HCEC 1CT (cell line): ENCODE measurements at regions not wholly inside any gene's neighbourhood (a gene's known extent, or its start where the extent isn't known, plus 50 kb on each side); places are given as distances from the start of the nearest gene placed in this dataset.

Experiments
- DNase-seq: peaks from one replicate; pipeline ENCODE4 v3.0.0-alpha.2; 2017

GRCh38 chr5:29905626-29906353 lies 1287.7 kb upstream of the CDH6 start:
- no peak for DNase-seq

- DNase-seq = no peak
Measured at GRCh38 chr5:29902859-29903258, 1290.6 kb upstream of the CDH6 start.

DNA sequence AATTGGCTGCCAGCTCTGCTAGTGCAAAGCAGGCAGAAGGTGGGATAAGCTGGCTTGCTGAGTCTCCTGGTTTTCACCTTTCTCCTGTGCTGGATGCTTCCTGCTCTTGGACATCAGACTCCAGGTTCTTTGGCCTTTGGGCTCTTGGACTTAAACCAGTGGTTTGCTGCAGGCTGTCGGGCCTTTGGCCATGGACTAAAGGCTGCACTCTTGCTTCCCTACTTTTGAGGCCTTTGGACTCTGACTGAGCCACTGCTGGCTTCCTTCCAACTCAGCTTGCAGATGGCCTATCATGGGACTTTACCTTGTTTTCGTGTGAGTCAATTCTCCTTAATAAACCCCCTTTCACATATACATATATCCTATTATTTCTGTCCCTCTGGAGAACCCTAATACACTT lies 1293.9 kb upstream of the CDH6 start:
- no peak for DNase-seq

DNA sequence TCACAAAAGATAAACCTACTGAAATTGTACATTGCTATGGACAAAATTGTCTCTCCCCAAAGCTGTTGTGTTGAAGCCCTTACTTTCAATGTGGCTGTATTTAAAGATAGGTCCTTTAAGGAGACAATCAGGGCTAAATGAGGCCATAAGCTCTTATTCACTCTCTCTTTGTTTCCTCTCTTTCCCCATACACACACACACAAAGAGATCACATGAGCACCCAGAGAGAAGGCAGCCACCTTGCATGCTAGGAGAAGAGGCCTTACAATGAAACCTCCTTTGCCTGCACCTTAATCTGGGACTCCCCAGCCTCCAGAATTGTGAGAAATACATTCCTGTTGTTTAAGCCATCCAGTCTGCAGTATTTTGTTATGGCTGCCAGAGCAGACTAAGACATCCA lies 1295.6 kb upstream of the CDH6 start:
- DNase-seq = no peak

GRCh38 chr5:29896646-29897045 lies 1296.8 kb upstream of the CDH6 start:
- no peak for DNase-seq

GRCh38 chr5:29894668-29895067 lies 1298.8 kb upstream of the CDH6 start:
- DNase-seq = no peak

- DNase-seq = no peak
Measured at GRCh38 chr5:29889051-29889450, 1304.4 kb upstream of the CDH6 start.

- no peak for DNase-seq
Measured at GRCh38 chr5:29885595-29885994, 1307.9 kb upstream of the CDH6 start.

GRCh38 chr5:29882036-29882435 lies 1311.5 kb upstream of the CDH6 start:
- DNase-seq = no peak

DNA sequence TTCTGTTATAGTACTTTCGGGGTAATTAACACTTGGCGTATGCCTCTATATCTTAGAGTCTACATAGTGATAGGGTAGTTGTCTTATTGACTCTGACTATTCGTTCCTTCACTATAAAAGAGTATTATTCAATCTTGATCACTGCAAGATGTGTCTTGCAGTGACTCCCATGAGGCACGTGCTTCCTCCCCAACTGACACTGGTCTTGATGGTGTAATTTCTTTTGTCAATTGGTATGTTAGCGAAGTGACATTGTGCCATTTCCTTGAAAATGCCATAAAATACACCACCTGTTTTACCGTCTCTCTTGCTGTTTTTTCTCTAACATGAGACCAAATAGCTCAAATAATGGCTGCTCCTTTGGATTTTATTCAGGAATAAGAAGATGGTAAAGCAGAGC lies 1314.1 kb upstream of the CDH6 start:
- DNase-seq = no peak

DNA sequence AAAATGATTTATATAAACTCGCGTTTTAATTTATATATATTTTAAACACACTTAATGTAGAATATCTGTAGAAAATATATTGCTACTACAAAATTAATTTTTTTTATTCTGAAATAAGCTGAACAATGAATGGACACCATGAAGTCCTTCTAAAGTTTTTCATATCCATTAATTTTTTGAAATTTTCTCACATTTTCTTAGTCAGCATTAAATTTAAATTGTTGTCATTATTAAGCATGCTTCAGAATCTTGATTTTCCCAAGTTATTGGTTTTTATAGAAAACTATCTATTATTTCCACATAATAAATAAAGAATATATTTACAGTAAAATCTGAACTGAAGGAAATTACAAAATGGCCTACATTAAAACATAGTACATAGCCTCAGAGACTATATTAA lies 1314.9 kb upstream of the CDH6 start:
- no peak for DNase-seq

GRCh38 chr5:29867155-29867554 lies 1326.3 kb upstream of the CDH6 start:
- no peak for DNase-seq

DNA sequence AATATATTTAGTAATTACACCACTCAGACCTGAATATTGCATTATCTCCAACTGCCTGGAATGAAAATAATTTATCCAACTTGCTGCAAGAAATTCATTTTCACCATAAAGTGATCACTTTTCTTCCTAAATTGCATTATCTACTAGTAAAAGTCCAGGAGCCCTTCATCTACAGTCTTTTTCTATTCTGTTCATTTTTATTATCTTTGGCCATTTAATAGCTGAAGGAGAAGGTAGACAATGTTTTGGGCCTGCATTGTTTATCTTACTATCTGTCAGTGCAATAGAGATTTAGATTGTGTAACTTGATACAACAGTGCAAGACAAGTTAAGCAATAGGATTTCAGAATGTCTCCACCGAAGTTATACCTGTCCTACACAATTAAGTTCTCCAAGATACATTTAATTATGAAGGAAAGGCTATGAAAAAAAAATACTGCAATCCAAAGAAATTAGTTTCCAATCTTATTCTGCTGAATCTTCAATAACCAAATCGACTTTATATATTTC lies 1339.7 kb upstream of the CDH6 start:
- DNase-seq = no peak

DNA sequence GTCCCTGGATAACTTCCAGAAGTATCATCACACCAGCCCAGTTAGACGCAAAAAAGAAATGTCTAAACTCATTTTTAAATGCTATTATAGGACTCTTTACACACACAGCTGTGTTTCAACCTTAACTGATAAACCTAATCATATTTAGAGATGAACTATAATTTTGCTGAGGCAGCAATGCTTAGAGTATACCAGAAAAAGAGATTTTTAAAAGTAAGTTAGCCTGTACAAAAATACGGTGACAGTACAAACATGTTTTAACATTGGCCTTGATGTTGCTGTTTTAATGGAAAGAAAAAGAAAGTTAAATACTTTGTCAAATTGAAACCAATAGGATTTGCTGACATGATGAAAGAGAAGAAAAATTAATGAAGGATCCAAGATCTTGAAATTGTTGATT lies 1341.2 kb upstream of the CDH6 start:
- no peak for DNase-seq

- DNase-seq = no peak
Measured at GRCh38 chr5:29845206-29845605, 1348.3 kb upstream of the CDH6 start.

DNA sequence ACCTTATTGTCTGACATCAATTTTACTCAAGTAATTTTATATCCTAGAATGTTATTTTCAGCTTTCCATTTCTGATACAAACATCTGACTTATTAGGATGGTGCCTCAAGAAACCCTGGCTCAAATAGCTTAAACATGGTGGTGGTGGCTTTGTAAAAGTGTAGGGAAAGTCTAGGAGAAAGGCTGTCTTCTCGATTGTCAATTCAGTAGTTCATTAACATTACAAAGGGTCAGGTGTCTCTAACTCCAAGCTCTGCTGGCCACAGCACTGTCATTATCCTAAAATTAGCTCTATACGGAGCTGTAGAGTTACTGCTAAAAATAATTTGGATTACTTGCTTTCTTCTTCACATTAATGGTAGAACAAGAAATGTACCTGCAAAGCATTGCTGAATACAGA lies 1360.1 kb upstream of the CDH6 start:
- no peak for DNase-seq

- no peak for DNase-seq
Measured at GRCh38 chr5:29822521-29822920, 1371.0 kb upstream of the CDH6 start.

- no peak for DNase-seq
Measured at GRCh38 chr5:29811914-29812679, 1381.4 kb upstream of the CDH6 start.

GRCh38 chr5:29805804-29806203 lies 1387.7 kb upstream of the CDH6 start:
- no peak for DNase-seq

- no peak for DNase-seq
Measured at GRCh38 chr5:29800752-29801151, 1392.7 kb upstream of the CDH6 start.

- DNase-seq = no peak
Measured at GRCh38 chr5:29796013-29796412, 1397.5 kb upstream of the CDH6 start.

- no peak for DNase-seq
Measured at GRCh38 chr5:29795096-29795652, 1398.3 kb upstream of the CDH6 start.

- no peak for DNase-seq
Measured at GRCh38 chr5:29794141-29794787, 1399.2 kb upstream of the CDH6 start.

DNA sequence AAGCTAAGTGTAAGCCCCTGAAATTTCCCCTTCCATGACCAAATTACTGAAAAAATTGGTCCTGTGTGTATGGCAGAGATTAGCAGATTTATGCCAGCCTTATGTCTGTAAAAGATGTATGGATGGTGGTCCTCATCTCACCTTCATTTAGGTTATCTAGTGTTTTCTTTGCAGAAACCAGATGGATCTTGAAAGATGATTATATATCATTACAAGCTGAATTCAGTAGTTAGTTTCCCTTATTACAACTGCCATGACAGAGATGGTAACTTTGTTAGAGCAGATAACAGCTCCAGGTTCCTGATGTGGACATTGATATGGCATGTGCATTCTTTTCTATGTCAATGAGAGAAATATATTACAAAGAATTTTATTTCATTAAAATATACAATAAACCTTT lies 1403.2 kb upstream of the CDH6 start:
- no peak for DNase-seq
